ENCODE measurements at regions not wholly inside any gene's neighbourhood (a gene's known extent, or its start where the extent isn't known, plus 50 kb on each side); places are given as distances from the start of the nearest gene placed in this dataset.
A peak's percentile ranks its signal among the peaks of the same experiment; 100 is the strongest.

- DNase-seq: no peak
Observed at GRCh38 chr1:10848109-10848684, 51.8 kb upstream of the CASZ1 start.

GRCh38 chr1:10850026-10850425, 53.6 kb upstream of the CASZ1 start:
- DNase-seq: no peak

- no peak for DNase-seq
Observed at GRCh38 chr1:10851024-10852013, 54.9 kb upstream of the CASZ1 start.

GRCh38 chr1:10852018-10852417, 55.6 kb upstream of the CASZ1 start:
- no peak for DNase-seq

- no peak for DNase-seq
Observed at GRCh38 chr1:10852486-10852885, 56.0 kb upstream of the CASZ1 start.

- no peak for DNase-seq
Observed at GRCh38 chr1:10852998-10853520, 56.6 kb upstream of the CASZ1 start.

- DNase-seq: no peak
Observed at GRCh38 chr1:10853701-10854100, 57.3 kb upstream of the CASZ1 start.

- DNase-seq: no peak
Observed at GRCh38 chr1:10854856-10855459, 58.5 kb upstream of the CASZ1 start.

- DNase-seq: no peak
Observed at GRCh38 chr1:10856176-10856683, 59.8 kb upstream of the CASZ1 start.

- no peak for DNase-seq
Observed at GRCh38 chr1:10856863-10857598, 60.6 kb upstream of the CASZ1 start.

GRCh38 chr1:10857687-10858086, 61.2 kb upstream of the CASZ1 start:
- DNase-seq: no peak

- no peak for DNase-seq
Observed at GRCh38 chr1:10860218-10860617, 63.8 kb upstream of the CASZ1 start.

- peak in 1 of 14 donors; percentile 2 for DNase-seq
Observed at GRCh38 chr1:10860682-10861081, 64.2 kb upstream of the CASZ1 start.

GRCh38 chr1:10861822-10862221, 65.4 kb upstream of the CASZ1 start:
- DNase-seq: no peak

- DNase-seq: peak in 1 of 14 donors; percentile 16
Observed at GRCh38 chr1:10862743-10863335, 66.4 kb upstream of the CASZ1 start.

- DNase-seq: no peak
Observed at GRCh38 chr1:10863886-10864285, 67.4 kb upstream of the CASZ1 start.

- DNase-seq: no peak
Observed at GRCh38 chr1:10864776-10865175, 68.3 kb upstream of the CASZ1 start.

- no peak for DNase-seq
Observed at GRCh38 chr1:10865518-10866320, 69.3 kb upstream of the CASZ1 start.

GRCh38 chr1:10866321-10867093, 70.1 kb upstream of the CASZ1 start:
- DNase-seq: no peak

GRCh38 chr1:10867138-10867721, 70.8 kb upstream of the CASZ1 start:
- DNase-seq: peak in 9 of 14 donors; percentile 1 to 61 (median 8)
